Activated effector memory CD4-positive, alpha-beta T cell treated with anti-CD3 and anti-CD28 coated beads, Interleukin-2, amount 50 U/mL, for 16 hours (primary cell): ENCODE measurements at regions not wholly inside any gene's neighbourhood (a gene's known extent, or its start where the extent isn't known, plus 50 kb on each side); places are given as distances from the start of the nearest gene placed in this dataset.
"Not testable (repeated sequence)": the region's sequence is repeated elsewhere in the genome, so short reads cannot be mapped to it uniquely, and the experiment has no call there.

Experiments
- DNase-seq: peaks from one replicate; pipeline ENCODE4 v3.0.0-alpha.2; 2020

- DNase-seq: no peak
Measured at GRCh38 chr5:8828596-8829322, 717.1 kb downstream of the SEMA5A start.

- no peak for DNase-seq
Measured at GRCh38 chr5:8829323-8830029, 716.4 kb downstream of the SEMA5A start.

- DNase-seq: no peak
Measured at GRCh38 chr5:8831251-8831650, 714.6 kb downstream of the SEMA5A start.

GRCh38 chr5:8831854-8832253 lies 714.0 kb downstream of the SEMA5A start:
- DNase-seq: no peak

- DNase-seq: no peak
Measured at GRCh38 chr5:8839361-8840055, 706.4 kb downstream of the SEMA5A start.

- DNase-seq: no peak
Measured at GRCh38 chr5:8840237-8840636, 705.6 kb downstream of the SEMA5A start.

- not testable (repeated sequence) for DNase-seq
Measured at GRCh38 chr5:8840746-8841145, 705.1 kb downstream of the SEMA5A start.

GRCh38 chr5:8842971-8843551 lies 702.8 kb downstream of the SEMA5A start:
- DNase-seq: no peak

- no peak for DNase-seq
Measured at GRCh38 chr5:8843771-8844170, 702.1 kb downstream of the SEMA5A start.

GRCh38 chr5:8844206-8844605 lies 701.7 kb downstream of the SEMA5A start:
- no peak for DNase-seq

- no peak for DNase-seq
Measured at GRCh38 chr5:8844847-8845246, 701.0 kb downstream of the SEMA5A start.

- DNase-seq: no peak
Measured at GRCh38 chr5:8845296-8845695, 700.6 kb downstream of the SEMA5A start.

GRCh38 chr5:8848366-8848765 lies 697.5 kb downstream of the SEMA5A start:
- DNase-seq: no peak

- no peak for DNase-seq
Measured at GRCh38 chr5:8848997-8849594, 696.8 kb downstream of the SEMA5A start.

- no peak for DNase-seq
Measured at GRCh38 chr5:8851101-8851500, 694.8 kb downstream of the SEMA5A start.

GRCh38 chr5:8857051-8857450 lies 688.8 kb downstream of the SEMA5A start:
- DNase-seq: no peak

GRCh38 chr5:8861764-8862163 lies 684.1 kb downstream of the SEMA5A start:
- DNase-seq: no peak

- no peak for DNase-seq
Measured at GRCh38 chr5:8864053-8864452, 681.8 kb downstream of the SEMA5A start.

GRCh38 chr5:8865266-8865665 lies 680.6 kb downstream of the SEMA5A start:
- no peak for DNase-seq

GRCh38 chr5:8865686-8866374 lies 680.0 kb downstream of the SEMA5A start:
- DNase-seq: no peak

- DNase-seq: no peak
Measured at GRCh38 chr5:8868283-8868682, 677.6 kb downstream of the SEMA5A start.

GRCh38 chr5:8869932-8870331 lies 675.9 kb downstream of the SEMA5A start:
- no peak for DNase-seq
